ENCODE measurements at regions not wholly inside any gene's neighbourhood (a gene's known extent, or its start where the extent isn't known, plus 50 kb on each side); places are given as distances from the start of the nearest gene placed in this dataset.
A peak's percentile ranks its signal among the peaks of the same experiment; 100 is the strongest.

DNA sequence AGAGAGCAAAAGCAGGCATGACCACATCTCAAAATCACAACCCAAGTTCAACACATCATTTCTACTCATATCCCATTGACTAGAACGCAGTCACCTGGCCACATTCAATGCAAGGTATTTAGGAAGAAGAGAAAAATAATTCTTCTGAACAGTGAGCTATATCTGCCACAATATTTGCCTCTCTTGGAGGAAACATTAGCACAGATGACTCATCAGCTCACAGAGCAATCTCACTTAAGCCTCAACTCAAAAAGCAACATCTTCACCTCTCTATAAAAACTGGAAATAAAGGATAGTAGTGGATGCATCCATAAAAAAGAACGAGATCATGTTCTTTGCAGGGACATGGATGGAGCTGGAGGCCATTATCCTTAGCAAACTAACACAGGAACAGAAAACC lies 143.9 kb upstream of the FMN2 start:
- DNase-seq (ENCODE audit: low spot score) (no peak), ATAC-seq (ENCODE audit: low FRiP score) (no peak)
- TF ChIP-seq, protein P1, sequence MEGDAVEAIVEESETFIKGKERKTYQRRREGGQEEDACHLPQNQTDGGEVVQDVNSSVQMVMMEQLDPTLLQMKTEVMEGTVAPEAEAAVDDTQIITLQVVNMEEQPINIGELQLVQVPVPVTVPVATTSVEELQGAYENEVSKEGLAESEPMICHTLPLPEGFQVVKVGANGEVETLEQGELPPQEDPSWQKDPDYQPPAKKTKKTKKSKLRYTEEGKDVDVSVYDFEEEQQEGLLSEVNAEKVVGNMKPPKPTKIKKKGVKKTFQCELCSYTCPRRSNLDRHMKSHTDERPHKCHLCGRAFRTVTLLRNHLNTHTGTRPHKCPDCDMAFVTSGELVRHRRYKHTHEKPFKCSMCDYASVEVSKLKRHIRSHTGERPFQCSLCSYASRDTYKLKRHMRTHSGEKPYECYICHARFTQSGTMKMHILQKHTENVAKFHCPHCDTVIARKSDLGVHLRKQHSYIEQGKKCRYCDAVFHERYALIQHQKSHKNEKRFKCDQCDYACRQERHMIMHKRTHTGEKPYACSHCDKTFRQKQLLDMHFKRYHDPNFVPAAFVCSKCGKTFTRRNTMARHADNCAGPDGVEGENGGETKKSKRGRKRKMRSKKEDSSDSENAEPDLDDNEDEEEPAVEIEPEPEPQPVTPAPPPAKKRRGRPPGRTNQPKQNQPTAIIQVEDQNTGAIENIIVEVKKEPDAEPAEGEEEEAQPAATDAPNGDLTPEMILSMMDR (IDR thresholded peaks at IDR 0.05): no peak

DNA sequence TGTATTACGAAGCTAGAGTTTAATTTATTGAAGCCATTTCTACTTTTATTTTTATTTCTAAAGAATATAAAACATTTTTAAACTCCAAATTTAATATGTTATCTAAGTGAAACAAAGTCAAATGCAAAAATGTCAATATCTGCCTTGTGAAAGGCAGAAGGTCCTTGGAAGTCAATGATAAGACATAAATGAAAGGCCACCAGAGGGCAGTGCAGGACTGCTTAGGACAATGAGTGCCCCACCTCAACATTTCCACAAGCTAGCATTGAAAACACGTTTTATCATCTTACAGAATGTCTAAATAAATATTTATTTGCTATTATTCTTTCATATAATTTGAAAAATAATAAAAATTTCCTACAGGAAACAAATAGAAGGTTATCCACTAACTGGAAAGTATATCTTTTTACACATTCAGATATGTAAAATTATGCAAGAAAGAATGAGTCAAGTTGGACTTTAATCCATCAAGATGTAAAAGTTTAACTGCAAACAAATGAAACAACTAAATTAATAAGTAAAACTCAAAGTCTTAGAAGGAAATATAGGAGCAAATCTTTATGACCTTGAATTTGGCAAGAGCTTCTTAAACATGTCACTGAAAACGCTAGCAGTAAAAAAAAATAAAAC lies 140.1 kb upstream of the FMN2 start:
- DNase-seq (ENCODE audit: low spot score) (peak; percentile 73), ATAC-seq (ENCODE audit: low FRiP score) (no peak)
- TF ChIP-seq, protein P1 (IDR thresholded peaks at IDR 0.05): no peak

DNA sequence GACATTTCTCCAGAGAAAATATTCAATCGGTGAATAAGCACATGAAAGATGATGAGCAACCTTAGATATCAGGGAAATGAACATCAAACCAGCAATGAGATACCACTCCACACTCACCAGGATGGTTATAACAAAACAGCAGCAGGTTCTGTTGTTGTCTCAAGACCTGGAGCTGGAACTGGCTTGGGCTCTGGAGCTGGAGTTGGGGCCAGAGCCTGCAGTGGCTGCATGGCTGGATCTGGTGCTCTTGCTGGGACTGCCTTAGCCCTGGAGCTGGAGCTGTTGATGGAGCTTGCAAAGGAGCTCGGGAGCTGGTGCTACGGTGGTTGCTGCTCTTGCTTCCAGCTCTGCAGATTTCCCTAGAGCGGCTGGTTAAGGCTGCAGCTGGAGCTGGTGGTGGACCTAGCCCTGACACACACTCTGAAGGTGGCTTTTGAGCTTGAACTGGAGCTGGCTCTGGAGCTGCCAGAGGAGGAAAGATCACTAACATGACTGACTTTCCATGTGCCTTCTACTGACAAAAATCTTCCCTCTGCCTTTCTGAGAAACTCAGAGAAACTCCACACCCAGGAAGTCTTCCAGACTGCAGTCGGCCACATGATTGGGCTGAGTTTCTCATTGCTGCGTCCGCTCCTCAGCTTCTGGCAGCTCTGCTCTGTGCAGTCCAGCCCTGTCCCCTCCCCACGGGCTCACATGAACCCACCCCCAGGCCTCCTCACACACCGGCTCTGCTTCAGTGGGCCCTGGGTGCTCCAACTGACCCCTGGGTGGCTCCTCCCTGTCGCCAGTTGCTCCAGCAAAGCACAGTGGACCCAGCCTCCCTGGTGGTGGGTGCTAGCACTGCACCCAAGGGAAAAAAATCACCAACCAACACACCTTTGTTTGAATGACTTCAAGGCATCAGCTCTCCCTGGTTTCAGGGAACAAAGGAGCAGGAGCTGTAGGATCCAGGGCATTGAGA lies 139.1 kb upstream of the FMN2 start:
- no peak for ATAC-seq (ENCODE audit: low FRiP score)
- no peak for DNase-seq (ENCODE audit: low spot score)
- TF ChIP-seq, protein P1 (IDR thresholded peaks at IDR 0.05): no peak

DNA sequence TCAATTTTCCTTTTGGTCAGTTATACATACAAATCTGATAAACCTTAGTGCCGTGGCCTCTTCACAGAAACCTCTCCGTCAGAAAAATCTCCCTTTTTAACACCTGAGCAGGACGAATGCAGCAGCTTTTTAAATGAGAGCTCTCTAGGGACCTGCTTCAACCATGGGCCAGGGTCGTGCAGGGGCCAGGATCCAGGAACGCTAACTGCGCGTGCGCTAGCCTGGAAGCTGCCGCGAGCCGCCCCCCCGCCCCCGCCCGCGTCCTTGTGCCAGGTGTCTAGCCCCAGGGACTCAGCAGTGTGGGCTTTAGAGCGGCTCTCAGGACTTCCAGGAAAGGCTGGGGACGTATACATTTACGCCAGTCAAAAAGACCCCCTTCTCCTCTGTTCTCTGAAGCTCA lies 136.8 kb upstream of the FMN2 start:
- DNase-seq (ENCODE audit: low spot score) (no peak), ATAC-seq (ENCODE audit: low FRiP score) (no peak)
- TF ChIP-seq, protein P1 (IDR thresholded peaks at IDR 0.05): no peak

DNA sequence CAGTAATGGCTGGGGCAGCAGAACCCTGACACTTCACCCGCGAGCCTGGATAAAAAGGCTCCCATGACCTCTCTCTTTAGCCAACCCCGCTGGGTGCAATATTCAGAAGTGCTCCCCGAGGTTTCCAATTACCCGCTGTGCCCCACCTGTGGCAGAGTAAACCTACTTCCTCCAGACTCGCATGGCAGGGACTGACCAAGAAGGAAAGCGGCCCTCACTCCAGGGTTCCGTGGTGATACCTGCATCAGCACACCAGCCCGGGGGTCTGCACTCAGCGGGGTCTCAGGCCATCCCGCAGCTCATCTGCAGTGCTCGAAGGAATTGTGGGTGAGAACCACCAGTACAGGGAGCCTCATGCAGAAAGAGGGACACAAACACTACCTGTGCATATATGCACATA lies 136.3 kb upstream of the FMN2 start:
- ATAC-seq (ENCODE audit: low FRiP score): no peak
- TF ChIP-seq, protein P1 (IDR thresholded peaks at IDR 0.05): no peak
- DNase-seq (ENCODE audit: low spot score): no peak

DNA sequence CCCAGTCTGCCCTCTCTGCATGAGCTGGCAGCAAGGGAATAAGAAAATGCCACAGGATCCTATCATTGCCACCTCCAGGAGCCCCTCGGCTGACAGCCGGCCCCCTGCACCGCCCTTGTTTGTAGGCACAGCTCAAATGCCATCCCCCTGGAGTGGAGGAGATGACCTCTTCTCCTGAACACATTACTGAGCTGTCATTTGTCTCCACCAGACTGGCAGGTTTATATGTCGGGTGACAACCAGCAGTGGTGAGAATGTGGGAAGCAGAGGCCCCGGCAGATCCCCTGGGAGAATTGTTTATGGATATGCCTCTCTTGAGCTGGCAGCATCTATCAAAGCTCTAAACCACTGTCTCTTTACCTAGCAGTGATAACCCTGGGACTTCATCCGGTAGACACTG lies 135.4 kb upstream of the FMN2 start:
- ATAC-seq (ENCODE audit: low FRiP score) (no peak), DNase-seq (ENCODE audit: low spot score) (no peak)
- TF ChIP-seq, protein P1 (IDR thresholded peaks at IDR 0.05): no peak

Data from omental fat pad (tissue), 3 donors.